Suppressor macrophage (primary cell): ENCODE measurements at regions not wholly inside any gene's neighbourhood (a gene's known extent, or its start where the extent isn't known, plus 50 kb on each side); places are given as distances from the start of the nearest gene placed in this dataset.
"Not testable (repeated sequence)": the region's sequence is repeated elsewhere in the genome, so short reads cannot be mapped to it uniquely, and the experiment has no call there.

Source experiments
- DNase-seq, 4 experiments: peaks; one replicate each; pipeline ENCODE4 v3.0.0-alpha.2; 2020 to 2022

GRCh38 chr19:29154163-29154562, 58.8 kb downstream of the UQCRFS1 start:
- DNase-seq = no peak

- no peak for DNase-seq
These were observed 67.2 kb downstream of the UQCRFS1 start for GRCh38 chr19:29145756-29146155.

- no peak for DNase-seq
These were observed 69.8 kb downstream of the UQCRFS1 start for GRCh38 chr19:29143183-29143582.

GRCh38 chr19:29139227-29139626, 73.7 kb downstream of the UQCRFS1 start:
- DNase-seq = no peak

- DNase-seq = not testable (repeated sequence)
These were observed 74.7 kb downstream of the UQCRFS1 start for GRCh38 chr19:29138206-29138605.

GRCh38 chr19:29131456-29131855, 81.5 kb downstream of the UQCRFS1 start:
- no peak for DNase-seq

GRCh38 chr19:29129148-29129547, 83.8 kb downstream of the UQCRFS1 start:
- DNase-seq = no peak

GRCh38 chr19:29128203-29128602, 84.7 kb downstream of the UQCRFS1 start:
- no peak for DNase-seq

- DNase-seq = no peak
These were observed 90.8 kb downstream of the UQCRFS1 start for GRCh38 chr19:29122185-29122584.

GRCh38 chr19:29121684-29122083, 91.3 kb downstream of the UQCRFS1 start:
- DNase-seq = no peak

- DNase-seq = no peak
These were observed 92.5 kb downstream of the UQCRFS1 start for GRCh38 chr19:29120466-29120865.

GRCh38 chr19:29119590-29119989, 93.4 kb downstream of the UQCRFS1 start:
- no peak for DNase-seq

GRCh38 chr19:29118389-29118788, 94.6 kb downstream of the UQCRFS1 start:
- DNase-seq = no peak

- no peak for DNase-seq
These were observed 95.0 kb downstream of the UQCRFS1 start for GRCh38 chr19:29117926-29118325.

GRCh38 chr19:29115181-29115580, 97.8 kb downstream of the UQCRFS1 start:
- no peak for DNase-seq

- DNase-seq = no peak
These were observed 99.1 kb downstream of the UQCRFS1 start for GRCh38 chr19:29113838-29114237.

GRCh38 chr19:29111576-29111975, 101.4 kb downstream of the UQCRFS1 start:
- no peak for DNase-seq

- DNase-seq = no peak
These were observed 105.1 kb downstream of the UQCRFS1 start for GRCh38 chr19:29107831-29108230.

GRCh38 chr19:29106346-29106885, 106.5 kb downstream of the UQCRFS1 start:
- no peak for DNase-seq

- DNase-seq = no peak
These were observed 107.2 kb downstream of the UQCRFS1 start for GRCh38 chr19:29105629-29106292.

- DNase-seq = no peak
These were observed 108.2 kb downstream of the UQCRFS1 start for GRCh38 chr19:29104605-29105241.

GRCh38 chr19:29098863-29099481, 114.0 kb downstream of the UQCRFS1 start:
- DNase-seq = peak in 1 of 4 experiments; percentile 3

- DNase-seq = no peak
These were observed 114.9 kb downstream of the UQCRFS1 start for GRCh38 chr19:29098091-29098490.

- no peak for DNase-seq
These were observed 116.1 kb downstream of the UQCRFS1 start for GRCh38 chr19:29096896-29097295.
